ENCODE measurements at regions not wholly inside any gene's neighbourhood (a gene's known extent, or its start where the extent isn't known, plus 50 kb on each side); places are given as distances from the start of the nearest gene placed in this dataset.

DNA sequence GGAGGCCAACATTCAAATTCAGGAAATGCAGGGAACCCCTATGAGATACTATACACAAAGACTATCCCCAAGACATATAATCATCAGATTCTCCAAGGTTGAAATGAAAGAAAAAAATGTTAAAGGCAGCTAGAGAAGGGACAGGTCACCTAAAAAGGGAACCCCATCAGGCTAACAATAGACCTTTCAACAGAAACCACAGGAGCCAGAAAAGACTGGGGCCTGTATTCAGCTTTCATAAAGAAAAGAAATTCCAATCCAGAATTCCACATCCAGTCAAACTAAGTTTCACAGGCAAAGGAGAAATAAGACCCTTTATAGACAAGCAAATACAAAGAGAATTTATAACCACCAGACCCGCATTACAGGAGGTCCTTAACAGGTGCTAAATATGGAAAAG lies 1703.6 kb upstream of the PRR20A start:
- DNase-seq (ENCODE audit: low read depth, low spot score), result no peak

DNA sequence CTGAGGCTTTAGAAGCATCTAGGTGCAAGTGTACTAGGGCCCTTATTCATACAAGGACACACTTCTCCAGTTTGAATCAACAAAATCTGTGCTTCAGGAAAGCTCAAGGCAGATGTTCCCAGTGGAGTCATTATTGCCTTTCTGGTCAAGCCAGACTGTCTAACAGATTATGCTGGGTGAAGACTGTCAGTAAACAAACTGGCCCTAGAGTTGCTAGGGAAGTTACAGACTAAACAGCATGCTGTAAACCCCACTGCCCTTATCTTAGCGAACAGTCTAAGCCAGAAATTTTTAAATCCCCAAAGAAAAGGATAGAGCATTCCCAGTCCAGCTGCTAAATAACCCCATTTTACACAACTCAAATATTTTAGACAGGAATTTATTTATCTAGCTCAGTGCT lies 1701.3 kb upstream of the PRR20A start:
- no peak for DNase-seq (ENCODE audit: low read depth, low spot score)

DNA sequence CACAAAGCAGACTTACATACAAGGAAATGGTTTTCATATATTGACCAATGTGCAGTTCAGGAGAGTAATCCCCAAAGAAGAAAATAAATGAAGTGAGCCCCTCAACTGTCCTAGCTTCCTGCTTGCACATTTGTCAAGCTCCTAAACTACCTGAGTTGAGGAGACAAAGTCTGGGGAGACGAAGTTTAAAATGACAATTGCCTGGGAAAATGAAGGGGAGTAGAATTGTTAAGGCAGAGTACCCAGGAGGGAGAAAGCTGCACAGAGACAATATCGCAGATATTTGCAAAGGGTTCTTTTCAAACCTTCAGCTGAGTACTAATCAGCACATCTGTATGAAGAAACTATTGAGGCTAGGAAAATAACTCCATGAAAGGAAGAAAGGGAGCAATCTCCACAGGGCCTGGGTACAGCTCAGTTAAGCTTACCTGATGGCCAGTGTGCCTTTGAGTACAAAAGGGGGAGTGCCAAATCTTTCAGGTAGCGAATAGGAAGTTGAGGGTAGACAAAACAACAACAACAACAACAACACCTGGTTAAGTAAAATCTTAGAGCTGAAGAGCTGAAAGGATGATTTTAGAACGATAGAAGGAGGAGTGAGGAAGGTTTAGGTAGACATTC lies 1700.1 kb upstream of the PRR20A start:
- DNase-seq (ENCODE audit: low read depth, low spot score), result no peak

DNA sequence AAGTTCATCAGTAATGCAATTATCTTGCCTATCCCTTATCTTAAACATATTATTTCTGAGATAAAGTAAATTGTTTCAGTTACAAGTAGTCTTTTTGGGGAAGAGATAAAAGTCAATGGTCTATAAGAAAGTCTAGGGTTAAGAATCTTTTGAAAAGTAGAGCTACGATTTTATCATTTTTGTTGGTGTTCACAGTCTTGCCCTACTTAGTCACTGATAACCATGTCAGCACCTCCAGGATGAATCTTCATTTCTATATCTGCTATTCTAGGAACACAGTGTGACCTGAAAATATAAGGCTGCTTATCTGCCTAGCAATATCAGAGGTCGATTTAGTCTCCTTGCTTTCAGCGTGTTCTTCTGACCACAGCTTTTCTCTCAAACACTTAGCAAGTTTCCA lies 1676.5 kb upstream of the PRR20A start:
- DNase-seq (ENCODE audit: low read depth, low spot score), result no peak

DNA sequence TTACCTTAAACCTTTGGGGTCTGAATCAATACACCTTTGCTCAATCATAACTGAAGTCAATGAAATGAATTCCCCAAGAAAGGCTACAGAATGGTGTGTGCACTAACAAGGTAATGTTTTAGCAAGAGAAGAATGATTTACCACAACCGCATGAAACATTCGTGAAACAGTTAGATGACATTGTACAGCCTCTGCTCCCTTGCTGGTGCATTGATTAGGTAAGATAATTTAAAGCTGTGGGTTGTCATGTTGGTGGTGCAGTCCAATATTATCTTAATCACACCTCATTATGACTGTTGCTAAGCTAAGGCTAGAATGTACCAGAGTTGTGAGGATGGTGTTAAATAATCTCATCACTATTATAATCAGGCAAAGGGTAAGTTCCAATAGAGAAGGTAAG lies 1673.2 kb upstream of the PRR20A start:
- DNase-seq (ENCODE audit: low read depth, low spot score), result no peak

DNA sequence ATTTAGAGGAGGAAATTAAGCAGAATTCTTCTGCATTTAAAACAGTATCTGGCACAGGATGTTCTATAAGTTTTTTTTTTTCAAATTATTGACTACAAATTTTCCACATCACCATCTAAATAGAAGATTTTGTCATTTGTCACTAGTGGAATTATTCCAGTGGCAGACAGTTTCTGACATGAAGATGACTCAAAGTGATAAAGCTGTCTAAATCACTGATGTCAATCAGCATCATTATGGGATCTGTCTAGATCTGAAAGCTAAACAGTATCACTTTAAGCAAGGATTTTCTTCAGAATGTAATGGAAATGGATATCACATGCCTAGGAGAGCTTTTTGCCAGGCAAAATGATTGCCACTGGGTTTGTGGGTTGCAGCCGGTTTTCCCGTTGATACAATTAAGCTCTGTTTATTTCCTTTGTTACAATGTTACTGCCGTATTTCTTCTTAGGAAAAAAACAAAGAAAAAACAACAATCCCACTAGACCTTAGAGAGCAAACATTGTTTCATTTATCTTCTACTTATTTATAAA lies 1657.0 kb upstream of the PRR20A start:
- DNase-seq (ENCODE audit: low read depth, low spot score), result no peak

DNA sequence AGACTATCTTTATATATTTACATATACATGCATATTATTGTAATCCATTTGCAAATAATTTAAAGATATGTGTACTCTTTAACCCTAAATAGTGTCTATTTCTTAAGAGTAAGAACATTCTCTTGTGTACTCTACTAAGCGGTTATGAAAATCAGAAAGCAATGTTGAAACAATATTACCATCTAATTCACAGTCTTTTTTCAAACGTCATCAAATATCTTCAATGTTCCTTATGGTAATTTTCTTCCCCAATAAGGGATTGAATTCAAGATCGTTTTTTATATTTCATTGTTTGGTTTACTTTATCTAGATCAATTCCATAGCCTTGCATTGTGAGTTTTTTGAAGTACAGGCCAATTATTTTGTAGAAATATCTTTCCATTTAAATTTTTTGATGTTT lies 1647.4 kb upstream of the PRR20A start:
- no peak for DNase-seq (ENCODE audit: low read depth, low spot score)

DNA sequence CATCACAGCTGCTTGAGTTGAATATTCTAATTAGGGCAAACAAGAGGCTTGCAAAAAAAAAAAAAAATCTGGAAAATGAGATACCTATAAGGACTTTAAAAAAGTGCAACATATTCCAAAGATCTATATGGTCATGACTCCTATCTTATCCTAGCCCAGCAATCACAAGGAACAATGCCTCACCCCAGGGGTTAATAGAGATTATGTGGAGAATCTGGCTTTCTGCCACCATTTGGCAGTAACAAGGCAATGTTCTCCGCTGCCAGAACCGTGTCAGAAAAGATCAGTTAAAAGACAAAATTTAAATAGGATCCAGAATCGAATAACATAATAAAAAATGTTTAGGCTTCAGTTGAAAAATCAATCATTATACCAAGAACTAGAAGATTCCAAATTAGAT lies 1643.2 kb upstream of the PRR20A start:
- no peak for DNase-seq (ENCODE audit: low read depth, low spot score)

DNA sequence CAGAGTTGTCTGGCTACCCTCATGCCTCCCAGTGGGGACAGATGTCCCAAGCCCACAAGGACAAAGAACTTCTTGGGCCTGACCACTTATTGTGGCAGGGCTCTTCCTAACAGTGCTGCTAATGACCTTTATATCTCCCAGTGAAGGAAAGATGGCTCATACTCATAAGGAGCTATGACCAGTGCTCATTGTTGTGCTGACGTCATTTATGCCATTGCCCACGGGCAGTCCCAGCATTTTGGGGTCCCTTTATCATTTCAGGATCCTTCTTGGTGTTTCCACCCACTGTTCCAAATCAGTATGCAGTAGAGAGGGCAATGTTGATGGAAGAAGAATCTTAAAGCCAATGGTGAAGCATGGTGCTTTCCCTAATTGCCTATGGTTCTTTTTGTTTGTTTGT lies 1640.0 kb upstream of the PRR20A start:
- no peak for DNase-seq (ENCODE audit: low read depth, low spot score)

DNA sequence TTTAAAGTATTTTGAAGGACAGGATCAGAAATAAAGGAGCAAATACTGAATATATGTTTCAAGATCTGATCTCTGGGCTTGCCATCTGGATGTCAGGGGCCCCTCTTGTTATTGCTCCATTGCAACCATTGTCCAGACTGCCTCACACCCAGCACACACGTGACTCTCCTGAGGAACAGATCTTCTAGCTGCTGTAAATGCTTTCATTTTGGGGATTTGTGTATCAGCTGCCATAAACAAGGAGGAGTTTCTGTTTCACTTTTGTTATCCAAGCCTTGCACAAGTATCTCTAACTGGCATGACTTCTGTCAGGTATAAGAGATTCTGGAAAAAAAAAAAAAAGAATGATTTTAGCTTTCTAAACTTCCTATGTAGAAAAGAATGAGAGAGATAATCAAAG lies 1624.1 kb upstream of the PRR20A start:
- no peak for DNase-seq (ENCODE audit: low read depth, low spot score)

DNA sequence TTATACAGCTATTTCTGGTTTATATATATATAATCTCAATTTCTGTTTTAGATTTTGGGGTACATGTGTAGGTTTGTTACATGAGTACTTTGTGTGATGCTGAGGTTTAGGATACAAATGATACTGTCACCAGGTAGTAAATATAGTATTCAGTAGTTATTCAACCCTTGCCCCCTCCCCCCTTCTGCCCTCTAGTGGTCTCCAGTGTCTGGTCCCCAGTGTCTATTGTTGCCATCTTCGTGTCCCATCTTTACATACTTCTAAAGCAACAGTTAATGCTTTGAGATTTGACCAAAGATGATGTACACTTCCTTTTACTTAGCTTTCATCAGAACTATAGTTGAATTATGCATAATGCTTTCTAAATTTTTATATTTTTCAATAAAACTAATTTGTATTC lies 1623.4 kb upstream of the PRR20A start:
- DNase-seq (ENCODE audit: low read depth, low spot score), result no peak

DNA sequence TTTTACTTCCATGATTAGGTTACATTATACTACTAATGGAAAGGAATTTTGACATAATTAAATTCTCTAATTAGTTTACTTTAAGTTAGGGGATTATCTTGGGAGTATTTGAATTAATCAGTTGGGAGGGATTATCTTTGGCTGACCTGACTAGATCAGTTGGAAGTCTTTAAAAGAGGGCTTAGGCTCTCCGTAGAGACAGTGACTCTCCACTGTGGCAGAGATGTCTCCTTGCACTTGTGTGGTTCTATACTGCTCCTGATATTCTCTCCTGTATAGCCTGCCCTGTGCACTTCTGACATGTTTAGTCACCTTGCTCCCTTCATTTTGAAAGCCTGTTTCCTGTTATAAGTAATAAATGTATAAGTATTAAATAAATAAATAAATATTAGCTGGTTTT lies 1612.3 kb upstream of the PRR20A start:
- DNase-seq (ENCODE audit: low read depth, low spot score), result no peak

DNA sequence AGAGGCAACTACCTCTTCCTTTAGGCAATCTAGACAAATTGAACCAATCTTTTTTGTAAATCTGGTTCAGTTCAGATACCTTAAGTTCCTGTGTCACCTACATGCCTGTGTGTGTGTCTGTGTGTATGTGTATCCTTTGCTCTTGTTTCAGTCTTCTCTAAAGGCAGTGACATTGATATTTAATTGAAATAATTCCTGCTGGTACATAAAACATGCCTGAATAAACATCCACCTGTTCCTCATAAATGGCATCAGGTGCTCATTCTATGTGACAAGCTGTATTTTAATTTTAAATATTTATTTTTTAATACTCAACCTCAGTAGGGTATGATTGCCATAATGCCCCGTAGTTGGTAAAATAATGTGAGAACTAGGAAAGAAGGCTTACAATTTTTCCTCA lies 1606.4 kb upstream of the PRR20A start:
- DNase-seq (ENCODE audit: low read depth, low spot score), result no peak

DNA sequence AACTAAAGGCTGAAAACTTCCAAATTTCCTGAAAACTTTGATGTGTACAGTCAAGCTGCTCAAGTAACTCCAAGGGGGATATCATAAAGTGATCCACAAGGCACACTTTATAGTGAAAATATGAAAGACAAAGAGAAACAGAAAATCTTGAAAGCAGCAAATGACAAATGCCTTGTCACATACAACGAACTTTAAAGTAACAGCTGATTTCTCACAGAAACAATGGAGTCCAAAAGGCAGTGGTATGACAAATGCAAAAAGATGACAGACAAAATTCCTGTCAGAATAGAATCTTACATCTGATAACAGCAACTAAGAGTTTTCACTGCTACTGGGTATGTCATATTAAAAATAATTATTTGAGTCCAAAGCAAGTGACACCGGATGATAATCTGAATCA lies 1602.3 kb upstream of the PRR20A start:
- DNase-seq (ENCODE audit: low read depth, low spot score), result no peak

DNA sequence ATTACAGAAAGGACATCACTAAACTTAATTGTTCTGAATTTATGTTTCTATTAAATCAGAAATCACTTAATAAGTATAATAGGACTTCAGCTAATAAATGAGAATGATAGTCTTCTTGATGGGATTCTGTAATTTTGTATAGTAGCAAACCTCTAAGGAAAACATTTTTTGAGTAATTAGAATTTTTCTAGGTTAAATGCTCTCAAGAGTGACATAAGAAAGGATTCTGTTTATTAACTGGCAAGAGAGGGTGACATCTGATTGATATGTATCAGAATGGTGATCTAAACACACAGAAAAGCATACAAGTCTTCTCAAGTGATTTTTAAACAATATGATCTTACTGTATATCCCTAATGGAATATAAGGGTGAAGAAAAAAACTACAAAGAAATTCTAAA lies 1597.7 kb upstream of the PRR20A start:
- DNase-seq (ENCODE audit: low read depth, low spot score), result no peak

DNA sequence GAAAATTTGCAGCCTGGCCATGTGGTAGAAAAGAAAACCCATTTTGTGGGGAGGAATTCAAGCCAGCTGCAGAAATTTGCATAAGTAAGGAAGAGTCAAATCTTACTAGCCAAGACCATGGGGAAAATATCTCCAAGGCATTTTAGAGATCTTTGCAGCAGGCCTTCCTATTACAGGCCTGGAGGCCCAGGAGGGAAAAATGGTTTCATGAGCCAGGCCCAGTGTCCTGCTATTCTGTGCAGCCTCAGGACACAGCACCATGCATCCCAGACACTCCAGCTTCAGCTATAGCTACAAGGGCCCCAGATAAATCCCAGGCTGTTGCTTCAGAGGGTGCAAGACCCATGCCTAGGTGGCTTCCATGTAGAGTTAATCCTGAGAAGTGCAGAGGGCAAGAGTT lies 1590.1 kb upstream of the PRR20A start:
- no peak for DNase-seq (ENCODE audit: low read depth, low spot score)

DNA sequence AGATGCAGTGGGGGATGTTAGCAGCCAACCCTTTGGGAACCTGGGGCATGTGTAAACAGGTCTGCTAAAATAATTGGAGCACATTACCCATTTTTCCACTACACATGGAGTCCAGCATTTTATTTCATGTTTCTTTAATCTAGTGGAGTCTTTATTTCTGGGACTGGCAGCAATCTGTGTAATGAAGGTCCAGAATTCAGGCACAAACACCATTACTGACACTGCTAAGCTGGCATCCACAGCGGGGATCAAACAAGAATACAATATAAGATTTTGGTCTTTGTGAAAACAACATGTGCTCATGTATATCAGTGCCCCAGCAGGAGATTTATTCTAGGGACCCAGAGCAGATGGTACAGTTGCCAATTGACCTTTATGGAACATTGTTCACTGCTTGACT lies 1587.0 kb upstream of the PRR20A start:
- no peak for DNase-seq (ENCODE audit: low read depth, low spot score)

DNA sequence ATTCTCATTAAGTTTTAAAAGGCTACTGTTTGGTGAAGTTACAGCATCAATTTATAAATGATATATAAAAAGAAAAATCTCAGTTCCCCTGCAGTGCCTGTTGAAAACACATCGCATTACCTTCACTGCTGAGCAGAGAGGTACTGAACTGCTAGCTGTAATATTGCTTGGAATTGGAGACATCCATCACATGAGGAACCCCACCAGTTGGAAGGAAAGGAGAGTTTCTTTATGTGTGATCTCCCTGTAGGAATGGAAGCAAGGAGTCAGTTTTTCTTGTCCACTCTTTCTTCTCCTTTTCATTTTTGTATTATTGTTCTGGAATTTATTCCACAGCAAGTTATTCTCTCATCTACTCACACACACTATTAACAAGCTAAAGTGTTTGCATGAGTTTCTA lies 1586.0 kb upstream of the PRR20A start:
- DNase-seq (ENCODE audit: low read depth, low spot score), result no peak

DNA sequence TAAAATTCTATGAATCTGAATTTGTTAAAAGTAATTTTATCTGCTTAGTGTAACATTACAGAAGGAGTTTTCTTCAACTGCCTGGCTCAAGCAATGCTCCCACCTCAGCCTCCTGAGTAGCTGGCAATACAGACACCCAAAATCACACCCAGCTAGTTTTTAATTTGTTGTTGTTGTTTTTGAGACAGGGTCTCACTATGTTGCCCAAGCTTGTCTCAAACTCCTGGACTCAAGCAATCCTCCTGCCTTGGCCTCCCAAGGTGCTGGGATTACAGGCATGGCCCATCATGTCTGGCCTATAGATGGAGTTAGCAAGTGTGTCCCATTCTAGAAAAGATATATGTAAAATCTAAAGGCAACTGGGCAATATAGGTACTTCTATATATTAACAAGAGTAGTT lies 1580.4 kb upstream of the PRR20A start:
- DNase-seq (ENCODE audit: low read depth, low spot score), result no peak

DNA sequence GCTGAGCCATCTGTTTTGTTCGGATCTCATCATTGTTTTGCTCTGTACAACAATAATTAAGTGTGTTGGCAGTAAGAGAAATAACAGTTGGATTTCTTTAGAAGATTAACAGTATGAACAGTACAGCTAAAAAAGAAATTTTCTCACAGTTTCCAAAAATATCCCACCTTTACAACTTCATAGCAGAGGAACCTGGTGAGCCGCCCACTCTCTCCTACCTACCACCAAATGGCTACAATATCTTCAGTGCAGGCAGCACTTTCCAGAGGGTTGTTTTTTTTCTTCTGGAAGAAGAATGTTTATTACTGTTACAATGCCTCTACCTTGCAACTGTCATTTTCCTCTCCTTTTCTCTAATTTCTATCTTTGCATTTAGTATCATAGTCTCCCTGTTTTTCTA lies 1577.5 kb upstream of the PRR20A start:
- DNase-seq (ENCODE audit: low read depth, low spot score), result no peak

DNA sequence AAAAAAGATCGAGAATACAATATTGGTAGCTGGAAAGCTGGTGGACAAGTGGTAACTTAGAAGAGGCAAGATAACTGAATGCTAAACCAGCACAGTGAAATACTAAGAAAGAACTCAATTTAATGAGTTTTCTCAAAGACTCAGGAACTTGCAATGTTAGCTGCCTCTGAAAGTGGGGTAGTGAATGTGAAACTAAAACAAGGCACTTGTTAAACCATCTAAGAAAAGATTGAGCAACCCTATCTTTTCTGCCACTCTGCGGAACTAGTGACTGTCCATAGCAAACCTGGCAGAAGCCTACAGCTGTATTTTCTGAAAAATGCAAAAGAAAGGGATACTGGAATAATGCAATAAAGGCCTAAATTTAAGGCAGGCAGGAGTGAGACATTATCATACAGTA lies 1574.4 kb upstream of the PRR20A start:
- DNase-seq (ENCODE audit: low read depth, low spot score), result no peak

DNA sequence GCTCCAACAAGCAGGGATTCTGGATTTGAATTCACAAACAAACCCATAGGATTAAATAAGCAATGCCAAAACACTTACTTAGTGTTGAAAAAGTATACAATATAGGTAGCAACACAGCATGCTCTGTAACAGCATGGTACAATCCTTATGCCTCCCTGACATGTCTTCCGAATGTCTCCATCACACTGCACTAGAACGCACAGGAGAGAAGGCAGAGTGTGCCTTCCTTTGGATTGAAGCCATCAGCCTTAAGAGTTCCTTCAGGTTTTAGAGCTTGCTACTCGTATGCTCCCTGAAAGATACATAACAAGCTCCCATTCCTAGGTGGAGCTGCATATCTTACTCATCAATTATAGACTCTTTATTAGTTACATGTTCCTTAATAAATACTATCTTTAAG lies 1573.9 kb upstream of the PRR20A start:
- DNase-seq (ENCODE audit: low read depth, low spot score), result no peak

DNA sequence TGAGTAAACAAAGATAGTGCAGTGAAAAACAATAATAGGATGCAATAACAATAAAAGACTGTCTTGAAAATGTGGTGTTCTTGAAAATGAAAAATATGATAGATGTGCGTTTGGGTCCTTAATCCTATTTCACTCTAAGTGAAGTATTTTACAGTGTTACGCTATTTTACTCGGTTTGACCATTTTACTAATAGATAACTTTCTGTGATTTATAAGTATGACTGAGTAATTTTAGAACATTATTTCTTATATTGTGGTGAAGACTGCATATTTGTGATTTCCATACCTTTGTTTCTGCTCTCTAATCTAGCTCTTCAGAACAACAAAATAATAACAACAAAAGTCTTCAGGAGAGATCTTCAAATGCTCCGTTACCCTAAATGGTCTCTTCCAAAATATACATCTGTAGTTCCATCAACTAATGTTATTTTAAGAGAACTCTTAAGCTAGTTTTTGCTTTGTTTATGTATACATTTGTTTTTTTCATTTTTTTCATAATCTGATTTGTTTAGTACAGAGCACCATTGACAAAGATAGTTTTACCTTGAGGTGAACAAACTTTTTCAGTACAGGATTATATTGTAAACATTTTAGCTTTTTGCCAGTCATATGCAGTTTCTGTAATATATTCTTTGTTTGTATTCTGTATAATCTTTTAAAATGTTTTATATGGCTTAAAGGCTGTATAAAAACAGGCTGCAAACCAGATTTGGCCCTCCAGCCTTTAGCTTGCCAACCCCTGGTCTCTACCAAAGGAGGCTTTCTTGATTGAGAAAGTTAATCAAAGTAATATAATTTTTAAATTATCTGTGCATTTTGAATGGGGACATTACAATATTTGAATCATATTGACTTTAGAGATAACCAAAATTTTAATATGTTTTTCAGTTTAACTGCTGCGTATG lies 1572.7 kb upstream of the PRR20A start:
- no peak for DNase-seq (ENCODE audit: low read depth, low spot score)

All from astrocyte of the hippocampus (primary cell).